ENCODE measurements at regions not wholly inside any gene's neighbourhood (a gene's known extent, or its start where the extent isn't known, plus 50 kb on each side); places are given as distances from the start of the nearest gene placed in this dataset.

GRCh38 chr18:65399091-65399490 lies 351.7 kb upstream of the CDH7 start:
- no peak for TF ChIP-seq CTCF (IDR thresholded peaks at IDR 0.05)
- Histone ChIP-seq H3K4me3 (no peak overlapping the region), H3K27ac (no peak overlapping the region)
- DNase-seq (ENCODE audit: low spot score) = no peak

GRCh38 chr18:65398347-65399075 lies 352.3 kb upstream of the CDH7 start:
- no peak for DNase-seq (ENCODE audit: low spot score)
- no peak overlapping the region for H3K27ac ChIP-seq
- no peak for TF ChIP-seq CTCF (IDR thresholded peaks at IDR 0.05)
- no peak overlapping the region for H3K4me3 ChIP-seq

GRCh38 chr18:65380986-65381385 lies 369.8 kb upstream of the CDH7 start:
- no peak for DNase-seq (ENCODE audit: low spot score)
- no peak for TF ChIP-seq CTCF (IDR thresholded peaks at IDR 0.05)
- Histone ChIP-seq H3K4me3 (no peak overlapping the region), H3K27ac (no peak overlapping the region)

GRCh38 chr18:65380571-65380970 lies 370.2 kb upstream of the CDH7 start:
- Histone ChIP-seq H3K27ac (no peak overlapping the region), H3K4me3 (no peak overlapping the region)
- DNase-seq (ENCODE audit: low spot score) = no peak
- no peak for TF ChIP-seq CTCF (IDR thresholded peaks at IDR 0.05)

- DNase-seq (ENCODE audit: low spot score) = no peak
- Histone ChIP-seq H3K27ac (no peak overlapping the region), H3K4me3 (no peak overlapping the region)
- TF ChIP-seq CTCF (IDR thresholded peaks at IDR 0.05) = no peak
Measured at GRCh38 chr18:65372904-65373303, 377.9 kb upstream of the CDH7 start.

- Histone ChIP-seq H3K4me3 (no peak overlapping the region), H3K27ac (no peak overlapping the region)
- no peak for TF ChIP-seq CTCF (IDR thresholded peaks at IDR 0.05)
- DNase-seq (ENCODE audit: low spot score) = no peak
Measured at GRCh38 chr18:65365245-65365980, 385.4 kb upstream of the CDH7 start.

Measured in coronary artery (tissue), 2 donors.